Ishikawa (cell line): ENCODE measurements at regions not wholly inside any gene's neighbourhood (a gene's known extent, or its start where the extent isn't known, plus 50 kb on each side); places are given as distances from the start of the nearest gene placed in this dataset.

ENCODE experiments used
- CEBPB ChIP-seq: IDR thresholded peaks from 2 replicates; pipeline ENCODE4 v1.6.1; 2012
- CREB1 ChIP-seq: IDR thresholded peaks from 2 replicates; pipeline ENCODE4 v1.6.1; 2012; ENCODE audit warnings: low read depth
- EP300 ChIP-seq: IDR thresholded peaks from 2 replicates; pipeline ENCODE4 v1.6.1; 2012; ENCODE audit warnings: borderline replicate concordance
- FOXM1 ChIP-seq: IDR thresholded peaks from 2 replicates; pipeline ENCODE4 v1.6.1; 2012; ENCODE audit warnings: low read depth, borderline replicate concordance
- NFIC ChIP-seq: IDR thresholded peaks from 2 replicates; pipeline ENCODE4 v1.6.1; 2012
- RAD21 ChIP-seq: IDR thresholded peaks from 2 replicates; pipeline ENCODE4 v1.6.1; 2012; ENCODE audit warnings: low read depth
- TAF1 ChIP-seq: IDR thresholded peaks from 2 replicates; pipeline ENCODE4 v1.6.1; 2012; ENCODE audit warnings: low read depth, mild to moderate bottlenecking
- TCF12 ChIP-seq: IDR thresholded peaks from 2 replicates; pipeline ENCODE4 v1.6.1; 2012; ENCODE audit warnings: low read depth
- TEAD4 ChIP-seq: IDR thresholded peaks from 2 replicates; pipeline ENCODE4 v1.6.1; 2012
- YY1 ChIP-seq: IDR thresholded peaks from 2 replicates; pipeline ENCODE4 v1.6.1; 2012; ENCODE audit warnings: low read depth
- ZBTB7A ChIP-seq: IDR thresholded peaks from 2 replicates; pipeline ENCODE4 v1.6.1; 2012; ENCODE audit warnings: low read depth
- TF ChIP-seq, protein P1 (sequence below): IDR thresholded peaks from 2 replicates; pipeline ENCODE4 v1.6.1; 2012; ENCODE audit warnings: low read depth, mild to moderate bottlenecking
- TF ChIP-seq, protein P2 (sequence below): IDR thresholded peaks from 2 replicates; pipeline ENCODE4 v1.6.1; 2012
- TF ChIP-seq, protein P3 (sequence below): IDR thresholded peaks from 2 replicates; pipeline ENCODE4 v1.6.1; 2012

DNA sequence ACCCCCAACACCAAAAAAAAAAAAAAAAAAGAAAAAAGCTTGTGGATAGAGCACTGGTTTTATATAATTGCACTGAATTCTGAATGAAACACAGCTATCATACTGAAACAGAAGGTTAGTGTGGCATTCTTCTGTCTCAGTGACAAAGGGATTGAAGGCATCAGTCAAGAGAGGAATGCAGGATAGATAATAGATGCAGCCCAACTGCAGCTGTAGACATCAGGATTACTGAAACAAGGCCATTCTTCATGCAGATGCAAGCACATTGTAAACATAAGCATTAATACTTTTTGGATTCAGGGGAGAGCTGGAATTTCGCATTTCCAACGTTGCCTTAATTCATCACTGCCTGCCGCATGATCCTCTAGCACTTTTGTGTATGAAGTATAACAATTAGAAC is 897.4 kb upstream of the KLHL29 start:
- TF ChIP-seq TEAD4 (no peak), RAD21 (no peak), YY1 (no peak), EP300 (no peak), CEBPB (no peak), TAF1 (no peak), ZBTB7A (no peak), FOXM1 (no peak), CREB1 (no peak), NFIC (no peak), TCF12 (no peak)
- TF ChIP-seq, protein P1, sequence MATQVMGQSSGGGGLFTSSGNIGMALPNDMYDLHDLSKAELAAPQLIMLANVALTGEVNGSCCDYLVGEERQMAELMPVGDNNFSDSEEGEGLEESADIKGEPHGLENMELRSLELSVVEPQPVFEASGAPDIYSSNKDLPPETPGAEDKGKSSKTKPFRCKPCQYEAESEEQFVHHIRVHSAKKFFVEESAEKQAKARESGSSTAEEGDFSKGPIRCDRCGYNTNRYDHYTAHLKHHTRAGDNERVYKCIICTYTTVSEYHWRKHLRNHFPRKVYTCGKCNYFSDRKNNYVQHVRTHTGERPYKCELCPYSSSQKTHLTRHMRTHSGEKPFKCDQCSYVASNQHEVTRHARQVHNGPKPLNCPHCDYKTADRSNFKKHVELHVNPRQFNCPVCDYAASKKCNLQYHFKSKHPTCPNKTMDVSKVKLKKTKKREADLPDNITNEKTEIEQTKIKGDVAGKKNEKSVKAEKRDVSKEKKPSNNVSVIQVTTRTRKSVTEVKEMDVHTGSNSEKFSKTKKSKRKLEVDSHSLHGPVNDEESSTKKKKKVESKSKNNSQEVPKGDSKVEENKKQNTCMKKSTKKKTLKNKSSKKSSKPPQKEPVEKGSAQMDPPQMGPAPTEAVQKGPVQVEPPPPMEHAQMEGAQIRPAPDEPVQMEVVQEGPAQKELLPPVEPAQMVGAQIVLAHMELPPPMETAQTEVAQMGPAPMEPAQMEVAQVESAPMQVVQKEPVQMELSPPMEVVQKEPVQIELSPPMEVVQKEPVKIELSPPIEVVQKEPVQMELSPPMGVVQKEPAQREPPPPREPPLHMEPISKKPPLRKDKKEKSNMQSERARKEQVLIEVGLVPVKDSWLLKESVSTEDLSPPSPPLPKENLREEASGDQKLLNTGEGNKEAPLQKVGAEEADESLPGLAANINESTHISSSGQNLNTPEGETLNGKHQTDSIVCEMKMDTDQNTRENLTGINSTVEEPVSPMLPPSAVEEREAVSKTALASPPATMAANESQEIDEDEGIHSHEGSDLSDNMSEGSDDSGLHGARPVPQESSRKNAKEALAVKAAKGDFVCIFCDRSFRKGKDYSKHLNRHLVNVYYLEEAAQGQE: no peak
- TF ChIP-seq, protein P2, sequence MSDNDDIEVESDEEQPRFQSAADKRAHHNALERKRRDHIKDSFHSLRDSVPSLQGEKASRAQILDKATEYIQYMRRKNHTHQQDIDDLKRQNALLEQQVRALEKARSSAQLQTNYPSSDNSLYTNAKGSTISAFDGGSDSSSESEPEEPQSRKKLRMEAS: no peak
- TF ChIP-seq, protein P3, sequence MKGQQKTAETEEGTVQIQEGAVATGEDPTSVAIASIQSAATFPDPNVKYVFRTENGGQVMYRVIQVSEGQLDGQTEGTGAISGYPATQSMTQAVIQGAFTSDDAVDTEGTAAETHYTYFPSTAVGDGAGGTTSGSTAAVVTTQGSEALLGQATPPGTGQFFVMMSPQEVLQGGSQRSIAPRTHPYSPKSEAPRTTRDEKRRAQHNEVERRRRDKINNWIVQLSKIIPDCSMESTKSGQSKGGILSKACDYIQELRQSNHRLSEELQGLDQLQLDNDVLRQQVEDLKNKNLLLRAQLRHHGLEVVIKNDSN: no peak
